ENCODE measurements at regions not wholly inside any gene's neighbourhood (a gene's known extent, or its start where the extent isn't known, plus 50 kb on each side); places are given as distances from the start of the nearest gene placed in this dataset.

GRCh38 chr13:65540175-65540574 lies 1690.0 kb downstream of the PCDH9 start:
- H2AFZ ChIP-seq (ENCODE audit: low read depth, low read length) = no peak overlapping the region
- no peak for DNase-seq (ENCODE audit: low read depth, low spot score)

GRCh38 chr13:65535370-65535769 lies 1694.8 kb downstream of the PCDH9 start:
- no peak for DNase-seq (ENCODE audit: low read depth, low spot score)
- H3K9me3 ChIP-seq (replicated peaks; ENCODE audit: control insufficient read depth, insufficient read depth, low read length) = no peaks in the 10 kb centered on the region
- intact Hi-C loops (cut with micrococcal nuclease) (no loop called here), dilution Hi-C loops (cut with MboI; ENCODE audit: extremely low pct_ligation_motif_present, low sequenced_read_pairs) (no loop called here)
- no peaks in the 10 kb centered on the region for H3K4me1 ChIP-seq (ENCODE audit: control insufficient read depth, extremely low read depth, insufficient read depth, low read length)
- no peaks in the 10 kb centered on the region for H3K36me3 ChIP-seq (ENCODE audit: control insufficient read depth in 2 of 2, extremely low read depth in 1 of 2, insufficient read depth in 2 of 2, low read length in 2 of 2)
- no peak overlapping the region for H3K4me3 ChIP-seq (replicated peaks in 1 of 3; ENCODE audit: insufficient read depth in 1 of 3, low read depth in 1 of 3, low read length in 3 of 3)
- H4K20me1 ChIP-seq (replicated peaks; ENCODE audit: control insufficient read depth, extremely low read depth, insufficient read depth, low read length) = no peaks in the 10 kb centered on the region
- TF ChIP-seq EZH2 (IDR thresholded peaks at IDR 0.05; ENCODE audit: borderline replicate concordance, low read depth, low read length, severe bottlenecking) (no peak), JUN (IDR thresholded peaks at IDR 0.05; ENCODE audit: borderline replicate concordance, insufficient read depth, insufficient read length, low read depth) (no peak), MYC (IDR thresholded peaks at IDR 0.05; ENCODE audit: low read depth, low read length) (no peak), POLR2A (IDR thresholded peaks at IDR 0.05; ENCODE audit: low read depth, low read length) (no peak), MAX (IDR thresholded peaks at IDR 0.05; ENCODE audit: insufficient read depth, insufficient read length) (no peak), GATA2 (IDR thresholded peaks at IDR 0.05; ENCODE audit: insufficient read depth, insufficient read length, low read depth, low read length) (no peak), CTCF (IDR thresholded peaks at IDR 0.05; ENCODE audit: extremely low read depth in 1 of 2, insufficient read depth in 1 of 2, low read depth in 1 of 2, low read length in 2 of 2) (no peak)
- no peak overlapping the region for H3K9ac ChIP-seq (replicated peaks; ENCODE audit: extremely low read depth, insufficient read depth, low read length)
- no peak overlapping the region for H3K4me2 ChIP-seq (ENCODE audit: insufficient read depth, low read length)
- POLR2A ChIA-PET = no interaction called here
- H3K27ac ChIP-seq (ENCODE audit: insufficient read depth, low read depth, low read length) = no peak overlapping the region
- no peaks in the 10 kb centered on the region for H3K9me1 ChIP-seq (replicated peaks; ENCODE audit: control insufficient read depth, extremely low read depth, insufficient read depth, low read length)
- FAIRE-seq = no peak
- BruUV-seq (replicated peaks) = no TSS peak
- H2AFZ ChIP-seq (ENCODE audit: low read depth, low read length) = no peak overlapping the region
- H3K27me3 ChIP-seq (ENCODE audit: control insufficient read depth in 2 of 2, insufficient read depth in 2 of 2, low read length in 2 of 2) = no peaks in the 10 kb centered on the region
- no peaks in the 10 kb centered on the region for H3K79me2 ChIP-seq (ENCODE audit: control insufficient read depth, insufficient read depth, low read length)
- CTCF ChIA-PET = no interaction called here

More at GRCh38 chr13:65540175-65540574, 1690.0 kb downstream of the PCDH9 start:
- ChIA-PET CTCF (no interaction called here), POLR2A (no interaction called here)
- no peaks in the 10 kb centered on the region for H4K20me1 ChIP-seq (replicated peaks; ENCODE audit: control insufficient read depth, extremely low read depth, insufficient read depth, low read length)
- no peaks in the 10 kb centered on the region for H3K9me3 ChIP-seq (replicated peaks; ENCODE audit: control insufficient read depth, insufficient read depth, low read length)
- dilution Hi-C loops (cut with MboI; ENCODE audit: extremely low pct_ligation_motif_present, low sequenced_read_pairs) (no loop called here), intact Hi-C loops (cut with micrococcal nuclease) (no loop called here)
- no peak for TF ChIP-seq JUN (IDR thresholded peaks at IDR 0.05; ENCODE audit: borderline replicate concordance, insufficient read depth, insufficient read length, low read depth)
- TF ChIP-seq CTCF (IDR thresholded peaks at IDR 0.05; ENCODE audit: extremely low read depth in 1 of 2, insufficient read depth in 1 of 2, low read depth in 1 of 2, low read length in 2 of 2) = no peak
- no peak for TF ChIP-seq POLR2A (IDR thresholded peaks at IDR 0.05; ENCODE audit: low read depth, low read length)
- no peak for TF ChIP-seq POLR2AphosphoS5 (IDR thresholded peaks at IDR 0.05; ENCODE audit: insufficient read depth, low read depth, low read length)
- H3K9me1 ChIP-seq (replicated peaks; ENCODE audit: control insufficient read depth, extremely low read depth, insufficient read depth, low read length) = no peaks in the 10 kb centered on the region
- H3K36me3 ChIP-seq (ENCODE audit: control insufficient read depth in 2 of 2, extremely low read depth in 1 of 2, insufficient read depth in 2 of 2, low read length in 2 of 2) = no peaks in the 10 kb centered on the region
- no peak overlapping the region for H3K4me2 ChIP-seq (ENCODE audit: insufficient read depth, low read length)
- no peaks in the 10 kb centered on the region for H3K27me3 ChIP-seq (ENCODE audit: control insufficient read depth in 2 of 2, insufficient read depth in 2 of 2, low read length in 2 of 2)
- H3K9ac ChIP-seq (replicated peaks; ENCODE audit: extremely low read depth, insufficient read depth, low read length) = no peak overlapping the region
- no peaks in the 10 kb centered on the region for H3K79me2 ChIP-seq (ENCODE audit: control insufficient read depth, insufficient read depth, low read length)
- H3K27ac ChIP-seq (ENCODE audit: insufficient read depth, low read depth, low read length) = no peak overlapping the region
- FAIRE-seq = no peak
- no peak overlapping the region for H3K4me3 ChIP-seq (replicated peaks in 1 of 3; ENCODE audit: insufficient read depth in 1 of 3, low read depth in 1 of 3, low read length in 3 of 3)
- BruUV-seq (replicated peaks) = no TSS peak
- H3K4me1 ChIP-seq (ENCODE audit: control insufficient read depth, extremely low read depth, insufficient read depth, low read length) = no peaks in the 10 kb centered on the region

Data from endothelial cell of umbilical vein (primary cell).